GM12878 (cell line): ENCODE measurements at regions not wholly inside any gene's neighbourhood (a gene's known extent, or its start where the extent isn't known, plus 50 kb on each side); places are given as distances from the start of the nearest gene placed in this dataset.

Source experiments
- ATAC-seq: fragments of 200-7000 bp; cut with Tn5 transposase; 3 replicates; pipeline ENCODE4 v1.9.1; 2020; ENCODE audit warnings: mild to moderate bottlenecking, moderate library complexity
- BruUV-seq: library from RNA; stranded (reverse); fragments of 400-500 nt; replicated peaks from 2 replicates; lab custom pipeline; 2021; lab: Mats Ljungman, UMichigan
- CTCF ChIA-PET: fragments of 300-600 bp; sonication (Branson Sonifier 250); formaldehyde crosslinking; extraction: SDS; loops from one replicate; lab custom pipeline; 2021; ENCODE audit warnings: inconsistent platforms; lab: Yijun Ruan, JAX
- POLR2A ChIA-PET: fragments of 350-600 bp; formaldehyde crosslinking; extraction: SDS; loops from one replicate; lab custom pipeline; 2021; ENCODE audit warnings: inconsistent platforms; lab: Charles Lee
- RAD21 ChIA-PET: fragments of 300-600 bp; sonication (Branson Sonifier 250); formaldehyde crosslinking; loops from one replicate; lab custom pipeline; 2023; ENCODE audit warnings: antibody characterized with exemption; ENCODE audit not compliant: unreplicated experiment; lab: Charles Lee
- SMC1A ChIA-PET: fragments of 300-600 bp; sonication (Branson Sonifier 250); formaldehyde crosslinking; loops from one replicate; lab custom pipeline; 2023; ENCODE audit not compliant: unreplicated experiment, uncharacterized antibody; lab: Charles Lee
- DNase-seq: peaks from one replicate; pipeline ENCODE4 v3.0.0-alpha.2; 2011; ENCODE audit warnings: low read depth, low spot score
- FAIRE-seq: peaks from 3 replicates; lab custom pipeline; 2011; peaks lifted over from hg19 to GRCh38; lab: Jason Lieb, UNC
- H2AFZ ChIP-seq: 2 replicates; pipeline ENCODE4 v1.6.0; 2011; ENCODE audit warnings: low read depth, low read length, control low read depth; ENCODE audit not compliant: control insufficient read depth
- H3K27ac ChIP-seq: 2 replicates; pipeline ENCODE4 v1.5.1; 2011; ENCODE audit warnings: control low read depth; ENCODE audit not compliant: control insufficient read depth, insufficient read depth
- H3K27me3 ChIP-seq, 2 experiments: replicated peaks in 1 of 2; 2 replicates each; pipeline versions ENCODE4 v1.6.0 to v1.6.1; 2011; ENCODE audit warnings: low read length in 1 of 2; ENCODE audit not compliant: control insufficient read depth in 2 of 2, insufficient read depth in 2 of 2
- H3K36me3 ChIP-seq, 2 experiments: 2 replicates each; pipeline ENCODE4 v1.5.1; 2011; ENCODE audit warnings: low read length in 1 of 2; ENCODE audit not compliant: control insufficient read depth in 2 of 2, insufficient read depth in 2 of 2
- H3K4me1 ChIP-seq: 2 replicates; pipeline ENCODE4 v1.6.1; 2011; ENCODE audit warnings: mild to moderate bottlenecking, low read length, moderate library complexity, mixed read lengths; ENCODE audit not compliant: control insufficient read depth, insufficient read depth
- H3K4me2 ChIP-seq: 2 replicates; pipeline ENCODE4 v1.6.0; 2011; ENCODE audit warnings: control low read depth; ENCODE audit not compliant: control insufficient read depth, insufficient read depth
- H3K4me3 ChIP-seq: fragments of 200-600 bp; sonication (generic); 2 replicates; pipeline ENCODE4 v1.5.1; 2016
- H3K79me2 ChIP-seq: 2 replicates; pipeline ENCODE4 v1.6.0; 2011; ENCODE audit warnings: low read length; ENCODE audit not compliant: control insufficient read depth, insufficient read depth
- H3K9ac ChIP-seq: 2 replicates; pipeline ENCODE4 v1.8.0; 2011; ENCODE audit warnings: low read length, control low read depth, mixed read lengths; ENCODE audit not compliant: control insufficient read depth, insufficient read depth
- H3K9me3 ChIP-seq: replicated peaks from 3 replicates; pipeline ENCODE4 v1.5.1; 2011; ENCODE audit warnings: mild to moderate bottlenecking, low read length; ENCODE audit not compliant: control insufficient read depth, insufficient read depth
- H4K20me1 ChIP-seq: 2 replicates; pipeline ENCODE4 v1.6.0; 2011; ENCODE audit not compliant: control insufficient read depth, insufficient read depth
- BHLHE40 ChIP-seq, 2 experiments: fragments of 450-650 bp in 1 of 2; IDR thresholded peaks; 2 replicates each; pipeline ENCODE4 v1.6.1; 2011 to 2017; ENCODE audit warnings: low read depth in 2 of 2, borderline replicate concordance in 1 of 2, improper control_type of control experiment in 1 of 2, low read length in 1 of 2, mild to moderate bottlenecking in 1 of 2
- BRCA1 ChIP-seq: IDR thresholded peaks from 2 replicates; pipeline ENCODE4 v1.6.1; 2011; ENCODE audit warnings: low read depth, low read length, improper control_type of control experiment
- CREM ChIP-seq: IDR thresholded peaks from 2 replicates; pipeline ENCODE4 v1.6.1; 2014; ENCODE audit warnings: antibody characterized with exemption, low read depth
- ESRRA ChIP-seq: IDR thresholded peaks from 2 replicates; pipeline ENCODE4 v1.6.1; 2012; ENCODE audit warnings: mild to moderate bottlenecking, low read length, improper control_type of control experiment
- GATAD2B ChIP-seq: fragments of 450-650 bp; conservative IDR thresholded peaks from 2 replicates; pipeline ENCODE4 v1.6.1; 2017; ENCODE audit warnings: low read depth, mild to moderate bottlenecking, moderate library complexity
- JUNB ChIP-seq: IDR thresholded peaks from 2 replicates; pipeline ENCODE4 v1.6.1; 2016; ENCODE audit warnings: antibody characterized with exemption, mild to moderate bottlenecking
- MEF2B ChIP-seq: fragments of 450-650 bp; IDR thresholded peaks from 2 replicates; pipeline ENCODE4 v1.6.1; 2018; ENCODE audit warnings: mild to moderate bottlenecking, moderate library complexity; ENCODE audit not compliant: partially characterized antibody, poor library complexity, severe bottlenecking
- MXI1 ChIP-seq: fragments of 150-350 bp; IDR thresholded peaks from 2 replicates; pipeline ENCODE4 v1.6.1; 2011; ENCODE audit warnings: low read depth, mild to moderate bottlenecking, inconsistent platforms, low read length, improper control_type of control experiment
- NFYA ChIP-seq: IDR thresholded peaks from 2 replicates; pipeline ENCODE4 v1.6.1; 2011; ENCODE audit warnings: low read depth, mild to moderate bottlenecking, low read length, improper control_type of control experiment, borderline replicate concordance
- SMC3 ChIP-seq: IDR thresholded peaks from 2 replicates; pipeline ENCODE4 v1.6.1; 2011; ENCODE audit warnings: low read length, improper control_type of control experiment, borderline replicate concordance
- SP1 ChIP-seq: IDR thresholded peaks from one replicate; pipeline ENCODE4 v1.6.1; 2011; ENCODE audit warnings: low read depth, low read length
- SREBF1 ChIP-seq: IDR thresholded peaks from 2 replicates; pipeline ENCODE4 v1.6.1; 2012; ENCODE audit warnings: mild to moderate bottlenecking, low read length
- SREBF2 ChIP-seq: IDR thresholded peaks from 2 replicates; pipeline ENCODE4 v1.6.1; 2012; ENCODE audit warnings: mild to moderate bottlenecking, low read length
- SUPT20H ChIP-seq: IDR thresholded peaks from 2 replicates; pipeline ENCODE4 v1.6.1; 2011; ENCODE audit warnings: low read depth, mild to moderate bottlenecking, low read length, moderate library complexity, borderline replicate concordance; ENCODE audit not compliant: control insufficient read depth
- TCF3 ChIP-seq: IDR thresholded peaks from 2 replicates; pipeline ENCODE4 v1.6.1; 2012; ENCODE audit warnings: low read depth, mild to moderate bottlenecking, low read length, borderline replicate concordance; ENCODE audit not compliant: insufficient read depth
- WRNIP1 ChIP-seq: IDR thresholded peaks from 2 replicates; pipeline ENCODE4 v1.6.1; 2011; ENCODE audit warnings: low read depth, low read length, improper control_type of control experiment, borderline replicate concordance
- ZNF207 ChIP-seq: fragments of 450-650 bp; IDR thresholded peaks from 2 replicates; pipeline ENCODE4 v1.6.1; 2014; ENCODE audit warnings: antibody characterized with exemption, mild to moderate bottlenecking, borderline replicate concordance
- ZNF384 ChIP-seq: IDR thresholded peaks from 2 replicates; pipeline ENCODE4 v1.6.1; 2012; ENCODE audit warnings: low read depth, mild to moderate bottlenecking, low read length, improper control_type of control experiment, borderline replicate concordance
- WGBS: methylation state at CpG from one replicate; pipeline ENCODE4 v1.1.6; 2016; ENCODE audit warnings: low lambda C conversion rate; ENCODE audit not compliant: insufficient replicate concordance, insufficient coverage; ENCODE audit errors: missing lambda C conversion rate; 5-methylcytosine and 5-hydroxymethylcytosine counted together
- in situ Hi-C: fragments of 300-500 bp; cut with MboI; formaldehyde crosslinking; loops from 9 replicates; pipeline ENCODE4 v1.14.3; 2018; ENCODE audit warnings: mixed read lengths
- intact Hi-C: fragments of 100-400 bp; cut with micrococcal nuclease; formaldehyde crosslinking; loops from one replicate; pipeline ENCODE4 v1.14.2; 2022; ENCODE audit not compliant: unreplicated experiment
- TF ChIP-seq, protein P1 (sequence below): fragments of 450-650 bp; IDR thresholded peaks from 2 replicates; pipeline ENCODE4 v1.6.1; 2018; ENCODE audit warnings: mild to moderate bottlenecking, low read depth, moderate library complexity; ENCODE audit not compliant: partially characterized antibody
- TF ChIP-seq, protein P2 (sequence below): fragments of 450-650 bp; IDR thresholded peaks from 2 replicates; pipeline ENCODE4 v1.6.1; 2014; ENCODE audit warnings: mild to moderate bottlenecking

DNA sequence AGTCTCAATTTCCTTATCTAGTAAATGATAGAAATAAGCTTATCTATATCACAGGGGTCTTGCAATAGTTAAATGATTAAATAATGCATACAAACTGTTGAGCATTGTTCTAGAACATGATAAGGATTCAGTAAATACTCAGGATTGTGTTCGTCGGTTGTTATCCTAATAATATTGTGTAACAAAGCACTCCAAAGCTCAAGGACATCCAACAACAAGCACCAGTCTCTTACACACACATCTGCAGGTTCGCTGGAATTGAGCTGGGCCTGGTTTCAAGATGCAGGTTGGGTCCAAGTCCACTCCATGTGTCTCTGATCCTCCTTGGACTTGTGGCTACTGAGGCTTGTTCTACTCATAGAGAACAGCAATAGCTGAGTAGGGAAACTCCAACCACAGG lies 74.1 kb upstream of the MC3R start (continued):
- TF ChIP-seq, protein P1, sequence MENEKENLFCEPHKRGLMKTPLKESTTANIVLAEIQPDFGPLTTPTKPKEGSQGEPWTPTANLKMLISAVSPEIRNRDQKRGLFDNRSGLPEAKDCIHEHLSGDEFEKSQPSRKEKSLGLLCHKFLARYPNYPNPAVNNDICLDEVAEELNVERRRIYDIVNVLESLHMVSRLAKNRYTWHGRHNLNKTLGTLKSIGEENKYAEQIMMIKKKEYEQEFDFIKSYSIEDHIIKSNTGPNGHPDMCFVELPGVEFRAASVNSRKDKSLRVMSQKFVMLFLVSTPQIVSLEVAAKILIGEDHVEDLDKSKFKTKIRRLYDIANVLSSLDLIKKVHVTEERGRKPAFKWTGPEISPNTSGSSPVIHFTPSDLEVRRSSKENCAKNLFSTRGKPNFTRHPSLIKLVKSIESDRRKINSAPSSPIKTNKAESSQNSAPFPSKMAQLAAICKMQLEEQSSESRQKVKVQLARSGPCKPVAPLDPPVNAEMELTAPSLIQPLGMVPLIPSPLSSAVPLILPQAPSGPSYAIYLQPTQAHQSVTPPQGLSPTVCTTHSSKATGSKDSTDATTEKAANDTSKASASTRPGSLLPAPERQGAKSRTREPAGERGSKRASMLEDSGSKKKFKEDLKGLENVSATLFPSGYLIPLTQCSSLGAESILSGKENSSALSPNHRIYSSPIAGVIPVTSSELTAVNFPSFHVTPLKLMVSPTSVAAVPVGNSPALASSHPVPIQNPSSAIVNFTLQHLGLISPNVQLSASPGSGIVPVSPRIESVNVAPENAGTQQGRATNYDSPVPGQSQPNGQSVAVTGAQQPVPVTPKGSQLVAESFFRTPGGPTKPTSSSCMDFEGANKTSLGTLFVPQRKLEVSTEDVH: no peak
- no peak for TF ChIP-seq ESRRA
- TF ChIP-seq TCF3: no peak
- no peak for TF ChIP-seq ZNF384
- no peak for TF ChIP-seq MXI1
- TF ChIP-seq BRCA1: no peak
- TF ChIP-seq, protein P2, sequence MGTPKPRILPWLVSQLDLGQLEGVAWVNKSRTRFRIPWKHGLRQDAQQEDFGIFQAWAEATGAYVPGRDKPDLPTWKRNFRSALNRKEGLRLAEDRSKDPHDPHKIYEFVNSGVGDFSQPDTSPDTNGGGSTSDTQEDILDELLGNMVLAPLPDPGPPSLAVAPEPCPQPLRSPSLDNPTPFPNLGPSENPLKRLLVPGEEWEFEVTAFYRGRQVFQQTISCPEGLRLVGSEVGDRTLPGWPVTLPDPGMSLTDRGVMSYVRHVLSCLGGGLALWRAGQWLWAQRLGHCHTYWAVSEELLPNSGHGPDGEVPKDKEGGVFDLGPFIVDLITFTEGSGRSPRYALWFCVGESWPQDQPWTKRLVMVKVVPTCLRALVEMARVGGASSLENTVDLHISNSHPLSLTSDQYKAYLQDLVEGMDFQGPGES: no peak
- TF ChIP-seq SMC3: no peak
- TF ChIP-seq SREBF2: no peak

DNA sequence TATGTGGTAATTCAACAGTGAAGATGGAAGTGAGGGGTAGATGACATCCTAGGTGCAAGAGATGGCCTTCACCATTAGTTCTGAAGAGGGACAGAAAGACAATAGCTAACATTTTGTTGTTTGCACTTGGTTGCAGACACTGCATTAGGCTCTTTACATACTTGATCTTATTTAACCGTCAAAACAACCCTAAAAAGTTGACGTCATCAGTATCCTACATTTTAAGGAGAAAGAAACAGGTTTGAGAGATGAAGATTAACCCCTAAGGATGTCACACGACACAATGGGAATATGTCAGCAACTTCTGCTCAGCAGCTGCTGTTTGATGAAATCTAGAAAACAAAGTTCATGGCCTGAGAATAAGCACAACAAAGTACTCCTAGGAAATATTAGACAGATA lies 72.6 kb upstream of the MC3R start:
- in situ Hi-C loops: no loop called here
- H3K4me2 ChIP-seq: no peak overlapping the region
- no peaks in the 10 kb centered on the region; the same call in 2 of the 3 replicates for H3K9me3 ChIP-seq
- H3K4me1 ChIP-seq: no peaks in the 10 kb centered on the region
- H3K9ac ChIP-seq: no peak overlapping the region
- H4K20me1 ChIP-seq: no peaks in the 10 kb centered on the region
- intact Hi-C loops: no loop called here
- 20% methylated on average over 3 of the region's 3 CpGs for WGBS
- ATAC-seq: no peak
- H3K27me3 ChIP-seq: no peaks in the 10 kb centered on the region
- no peak for FAIRE-seq
- H3K27ac ChIP-seq: no peak overlapping the region
- no peaks in the 10 kb centered on the region for H3K79me2 ChIP-seq
- ChIA-PET RAD21 (no interaction called here), SMC1A (no interaction called here), POLR2A (no interaction called here), CTCF (no interaction called here)
- H2AFZ ChIP-seq: no peak overlapping the region
- no peak for DNase-seq
- no TSS peak for BruUV-seq
- H3K36me3 ChIP-seq: no peaks in the 10 kb centered on the region
- no peak overlapping the region for H3K4me3 ChIP-seq
- TF ChIP-seq MEF2B (no peak), BHLHE40 (IDR thresholded peaks at IDR 0.05; ENCODE audit: borderline replicate concordance in 1 of 2, low read depth in 2 of 2, low read length in 1 of 2) (no peak), WRNIP1 (no peak), NFYA (no peak), ESRRA (no peak), SREBF1 (no peak), GATAD2B (no peak), JUNB (no peak), SP1 (no peak), TCF3 (no peak), ZNF207 (no peak), SUPT20H (no peak), CREM (no peak)
- TF ChIP-seq, protein P2: no peak
